SK-N-SH (cell line): ENCODE measurements at regions not wholly inside any gene's neighbourhood (a gene's known extent, or its start where the extent isn't known, plus 50 kb on each side); places are given as distances from the start of the nearest gene placed in this dataset.

Experiments used
- POLR2AphosphoS5 ChIP-seq: IDR thresholded peaks from 2 replicates; pipeline ENCODE4 v1.6.1; 2012; ENCODE audit warnings: low read depth, low read length
- RXRA ChIP-seq: IDR thresholded peaks from 2 replicates; pipeline ENCODE4 v1.4.0; 2012; ENCODE audit warnings: low read depth, mild to moderate bottlenecking, borderline replicate concordance

DNA sequence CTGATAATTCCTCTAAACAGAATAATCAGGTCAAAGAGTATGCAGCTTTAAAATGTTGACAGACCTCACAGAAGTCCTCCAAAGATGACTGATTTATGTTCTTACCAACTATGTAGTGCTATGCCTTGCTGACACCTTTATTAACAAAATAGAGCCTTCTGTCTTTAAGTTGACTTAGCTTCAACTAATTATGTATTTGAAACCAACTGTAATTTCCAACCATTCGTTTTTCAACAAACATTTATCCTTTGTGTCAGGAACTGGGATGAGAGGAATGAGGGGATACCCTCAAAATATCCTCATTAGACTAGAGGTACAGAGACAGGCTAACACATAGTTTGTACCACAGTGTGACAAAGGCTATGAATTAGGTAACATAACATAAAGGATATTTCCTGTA, 186.2 kb upstream of the ZNF217 start:
- no peak for TF ChIP-seq RXRA
- TF ChIP-seq POLR2AphosphoS5: no peak
